GM18867 (cell line): ENCODE measurements at regions not wholly inside any gene's neighbourhood (a gene's known extent, or its start where the extent isn't known, plus 50 kb on each side); places are given as distances from the start of the nearest gene placed in this dataset.

Experiments used
- ATAC-seq: cut with Tn5 transposase; IDR thresholded peaks from one replicate; pipeline ENCODE4 v1.9.1; 2021; ENCODE audit warnings: mild to moderate bottlenecking, moderate library complexity; ENCODE audit not compliant: unreplicated experiment

DNA sequence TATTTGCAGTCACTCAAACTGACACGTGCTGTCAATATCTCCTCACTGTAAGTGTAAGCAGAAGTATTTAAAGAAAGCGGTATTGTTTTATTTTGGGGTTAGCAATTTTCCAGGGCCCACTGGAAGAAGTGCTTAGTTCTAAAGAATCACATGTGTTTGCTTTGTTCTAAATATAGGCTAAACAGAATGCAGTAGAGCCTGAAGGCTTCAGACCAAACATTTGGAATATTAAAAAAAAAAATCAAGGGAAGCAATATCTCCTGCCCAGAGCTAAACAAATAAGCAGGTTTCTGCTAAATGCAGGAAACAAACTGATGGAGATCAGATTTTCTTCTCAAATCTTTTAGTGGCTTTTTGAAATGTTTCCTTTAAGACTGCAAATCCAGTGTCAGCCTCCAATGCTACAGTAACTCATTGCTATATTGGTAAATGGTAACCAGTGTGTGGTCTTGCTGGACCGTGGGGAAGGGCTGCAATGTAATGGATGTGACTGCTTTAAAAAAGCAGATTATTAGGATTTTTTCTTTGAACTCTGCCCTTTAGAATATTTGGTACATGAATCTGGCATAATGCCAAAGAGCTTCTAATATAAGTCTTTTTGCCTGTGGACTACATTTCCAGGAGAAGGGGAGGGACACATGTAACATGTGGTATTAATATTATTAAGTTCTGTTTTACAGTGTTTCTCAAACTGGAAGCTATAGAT is 317.1 kb upstream of the FERMT1 start:
- ATAC-seq = no peak

GRCh38 chr20:6434131-6434530 is 311.3 kb upstream of the FERMT1 start:
- no peak for ATAC-seq

- ATAC-seq = no peak
Measured at GRCh38 chr20:6430381-6430780, 307.6 kb upstream of the FERMT1 start.

GRCh38 chr20:6426287-6426891 is 303.6 kb upstream of the FERMT1 start:
- ATAC-seq = no peak

GRCh38 chr20:6421321-6422248 is 298.8 kb upstream of the FERMT1 start:
- no peak for ATAC-seq

DNA sequence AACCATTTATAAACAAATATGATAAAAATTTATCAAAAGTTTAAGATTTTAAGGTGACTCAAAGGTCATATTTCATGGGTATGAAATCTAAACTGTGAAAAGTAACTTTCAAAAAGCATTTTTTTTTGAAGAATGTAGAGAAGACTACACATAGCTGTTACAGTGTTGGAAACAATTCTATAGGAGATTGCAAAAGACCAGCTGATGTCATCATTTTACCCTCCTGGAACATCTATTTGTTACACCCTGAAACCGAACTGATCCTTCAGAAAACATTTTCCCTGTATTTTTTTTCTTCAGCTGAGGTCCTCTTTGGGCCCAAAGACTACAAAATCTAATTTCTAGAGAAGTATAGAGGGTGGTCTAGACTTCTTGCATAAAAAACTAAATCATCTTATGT is 297.5 kb upstream of the FERMT1 start:
- ATAC-seq = no peak

GRCh38 chr20:6418732-6419131 is 295.9 kb upstream of the FERMT1 start:
- peak; percentile 53 for ATAC-seq

- ATAC-seq = no peak
Measured at GRCh38 chr20:6416371-6416770, 293.5 kb upstream of the FERMT1 start.

DNA sequence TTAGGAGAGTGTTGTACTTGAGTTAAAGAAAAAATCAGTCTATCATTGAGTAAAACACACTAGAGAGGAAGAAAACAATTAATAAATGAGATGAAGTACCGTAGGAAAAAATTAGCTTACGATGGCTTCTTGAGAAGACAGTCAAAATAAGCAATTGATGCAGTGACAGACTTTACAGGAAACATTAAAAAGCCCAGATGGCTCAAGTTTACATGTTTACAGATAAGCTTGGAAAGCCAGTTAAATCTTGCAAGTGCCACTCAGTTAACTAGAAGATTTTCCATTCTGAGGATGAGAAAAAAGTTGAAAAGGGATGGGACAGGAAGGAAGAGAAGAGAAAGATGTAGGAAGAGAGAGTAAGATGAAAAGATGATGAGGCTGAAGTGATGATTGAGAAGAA is 288.8 kb upstream of the FERMT1 start:
- ATAC-seq = no peak

GRCh38 chr20:6410721-6411120 is 287.9 kb upstream of the FERMT1 start:
- ATAC-seq = no peak

- no peak for ATAC-seq
Measured at GRCh38 chr20:6407163-6407562, 284.3 kb upstream of the FERMT1 start.

- no peak for ATAC-seq
Measured at GRCh38 chr20:6401893-6402557, 279.2 kb upstream of the FERMT1 start.

DNA sequence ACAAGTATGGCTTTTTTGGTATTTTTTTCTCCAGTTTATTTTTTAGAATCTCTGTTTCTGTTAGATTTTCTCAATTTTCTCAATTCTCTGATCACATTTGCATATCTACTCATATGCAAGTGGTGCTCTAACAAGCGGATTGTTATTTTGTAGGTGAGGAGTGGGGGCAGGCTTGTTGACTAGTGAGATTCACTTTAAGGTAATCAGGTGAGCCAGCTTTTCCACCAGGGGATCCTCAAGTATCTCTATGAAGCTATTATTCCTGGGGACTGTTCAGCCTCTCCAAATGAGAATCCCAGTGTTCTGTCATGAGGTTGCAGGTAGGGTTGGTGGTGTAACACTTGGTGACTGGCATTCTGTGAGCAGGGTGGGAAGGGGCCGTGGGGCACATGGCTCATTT is 274.3 kb upstream of the FERMT1 start:
- no peak for ATAC-seq

GRCh38 chr20:6395695-6396094 is 272.9 kb upstream of the FERMT1 start:
- no peak for ATAC-seq

DNA sequence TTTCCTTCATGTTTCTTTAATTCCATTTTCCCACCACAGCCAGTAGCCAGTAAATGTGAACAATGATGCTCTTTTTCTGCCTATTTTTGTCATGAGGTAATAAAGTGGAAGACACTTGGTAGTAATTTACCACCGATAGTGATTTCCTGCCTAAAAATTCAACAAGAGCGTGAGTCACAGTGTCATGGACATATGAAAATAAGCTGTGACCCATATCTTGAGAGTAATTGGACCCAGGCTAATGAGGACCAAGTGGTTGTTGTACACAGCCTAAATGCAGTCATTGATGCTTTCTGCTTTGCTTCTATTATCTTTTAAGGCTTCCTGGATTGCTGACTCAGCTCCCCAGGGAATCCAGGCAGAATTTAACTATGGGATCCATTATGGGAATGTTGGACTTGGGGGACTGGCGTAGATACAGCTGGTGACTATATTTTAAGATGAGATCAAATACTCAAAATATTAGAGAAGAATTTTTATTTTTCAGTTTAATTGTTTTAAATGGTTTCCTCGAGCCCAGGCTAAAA is 265.9 kb upstream of the FERMT1 start:
- no peak for ATAC-seq

DNA sequence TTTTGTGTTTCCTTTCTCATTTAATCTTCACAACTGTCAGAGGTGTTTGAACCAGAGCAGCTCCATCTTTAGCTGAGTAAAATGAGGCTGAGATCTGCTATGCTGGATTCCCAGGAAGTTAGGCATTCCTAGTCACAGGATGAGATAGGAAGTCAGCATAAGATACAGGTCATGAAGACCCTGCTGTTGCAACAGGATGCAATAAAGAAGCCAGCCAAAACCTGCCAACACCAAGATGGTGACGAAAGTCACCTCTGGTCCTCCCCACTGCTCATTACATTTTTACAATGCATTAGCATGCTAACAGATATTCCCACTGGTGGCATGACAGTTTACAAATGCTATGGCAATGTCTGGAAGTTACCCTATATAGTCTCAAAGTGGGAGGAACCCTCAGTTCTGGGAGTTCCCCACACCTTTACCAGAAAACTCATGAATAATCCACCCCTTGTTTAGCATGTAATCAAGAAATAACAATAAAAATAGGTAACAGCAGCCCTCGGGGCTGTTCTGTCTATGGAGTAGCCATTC is 262.2 kb upstream of the FERMT1 start:
- no peak for ATAC-seq

DNA sequence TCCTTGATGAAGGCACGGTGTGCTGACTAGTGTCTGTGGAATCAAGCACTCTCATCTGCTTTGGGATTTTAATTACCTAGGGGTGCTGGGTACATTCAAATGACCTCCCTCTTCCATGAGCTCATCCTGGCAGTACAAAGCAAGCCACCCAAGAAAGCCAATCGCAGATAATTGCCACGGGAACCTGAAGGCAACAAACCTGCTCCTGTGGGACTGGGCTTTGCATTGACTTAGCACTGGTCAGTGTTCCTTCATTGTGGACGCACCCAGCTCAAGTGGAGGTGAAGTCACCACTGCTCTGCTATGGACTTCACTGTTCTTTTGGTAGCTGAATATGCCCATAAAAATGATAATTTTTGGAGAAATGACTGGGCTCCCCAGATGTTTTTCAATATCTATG is 261.6 kb upstream of the FERMT1 start:
- no peak for ATAC-seq

GRCh38 chr20:6381887-6382286 is 259.1 kb upstream of the FERMT1 start:
- no peak for ATAC-seq

DNA sequence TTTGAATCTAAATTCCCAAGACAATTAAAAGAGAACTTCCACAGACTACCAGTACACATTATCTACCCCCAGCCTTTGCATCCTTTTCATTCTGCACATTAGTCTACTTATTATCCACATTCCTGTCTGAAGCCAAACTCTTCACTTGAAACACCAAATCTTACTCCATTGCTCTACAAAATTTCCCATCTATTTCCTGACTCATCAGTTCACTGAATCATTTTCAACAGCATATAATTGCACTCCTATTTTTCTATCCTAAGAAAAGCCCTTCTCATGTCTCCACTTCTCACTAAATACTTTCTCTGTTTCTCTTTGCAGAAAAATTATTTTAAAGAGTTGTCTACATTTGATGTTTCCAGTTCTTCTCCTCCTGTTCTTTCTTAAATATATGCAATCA is 239.4 kb upstream of the FERMT1 start:
- ATAC-seq = no peak

DNA sequence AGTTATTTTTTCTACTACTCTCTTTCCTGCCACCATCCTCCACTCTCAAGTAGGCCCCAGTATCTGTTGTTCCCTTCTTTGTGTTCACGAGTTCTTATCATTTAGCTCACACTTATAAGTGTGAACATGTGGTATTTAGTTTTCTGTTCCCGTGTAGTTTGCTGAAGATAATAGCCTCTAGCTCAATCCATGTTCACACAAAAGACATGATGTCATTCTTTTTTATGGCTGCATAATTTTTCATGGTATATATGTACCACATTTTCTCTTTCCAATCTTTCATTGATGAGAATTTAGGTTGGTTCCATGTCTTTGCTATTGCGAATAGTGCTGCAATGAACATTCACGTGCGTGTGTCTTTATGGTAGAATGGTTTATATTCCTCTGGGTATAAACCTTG is 237.9 kb upstream of the FERMT1 start:
- no peak for ATAC-seq
